ENCODE measurements at regions not wholly inside any gene's neighbourhood (a gene's known extent, or its start where the extent isn't known, plus 50 kb on each side); places are given as distances from the start of the nearest gene placed in this dataset.

GRCh38 chr7:17600340-17600752 lies 301.9 kb downstream of the AHR start:
- no peaks in the 10 kb centered on the region for H3K9me3 ChIP-seq (ENCODE audit: insufficient read depth, low read length)
- H3K4me2 ChIP-seq (ENCODE audit: low read length) = no peak overlapping the region
- TF ChIP-seq CTCF (IDR thresholded peaks at IDR 0.05; ENCODE audit: low read depth, low read length) = no peak
- no peak for TF ChIP-seq EZH2phosphoT487 (IDR thresholded peaks at IDR 0.05; ENCODE audit: low read depth)
- no peak overlapping the region for H3K9ac ChIP-seq (ENCODE audit: low read length)
- H3K27ac ChIP-seq (ENCODE audit: low read length) = no peak overlapping the region
- H3K36me3 ChIP-seq (replicated peaks; ENCODE audit: low read depth, low read length) = no peaks in the 10 kb centered on the region
- no peak overlapping the region for H3K4me3 ChIP-seq (ENCODE audit: low read length)
- H3K79me2 ChIP-seq (ENCODE audit: low read length) = no peaks in the 10 kb centered on the region
- no peaks in the 10 kb centered on the region for H3K27me3 ChIP-seq (ENCODE audit: low read depth, low read length)
- no peaks in the 10 kb centered on the region for H3K4me1 ChIP-seq (ENCODE audit: low read length)
- H4K20me1 ChIP-seq (ENCODE audit: insufficient read depth, low read length) = no peaks in the 10 kb centered on the region
- H2AFZ ChIP-seq (ENCODE audit: low read depth, low read length) = no peak overlapping the region

GRCh38 chr7:17601921-17602320 lies 303.5 kb downstream of the AHR start:
- Histone ChIP-seq H2AFZ (ENCODE audit: low read depth, low read length) (no peak overlapping the region), H3K4me2 (ENCODE audit: low read length) (no peak overlapping the region), H3K9me3 (ENCODE audit: insufficient read depth, low read length) (no peaks in the 10 kb centered on the region), H3K36me3 (replicated peaks; ENCODE audit: low read depth, low read length) (no peaks in the 10 kb centered on the region), H3K4me1 (ENCODE audit: low read length) (no peaks in the 10 kb centered on the region), H3K9ac (ENCODE audit: low read length) (no peak overlapping the region), H3K4me3 (ENCODE audit: low read length) (no peak overlapping the region), H3K79me2 (ENCODE audit: low read length) (no peaks in the 10 kb centered on the region), H4K20me1 (ENCODE audit: insufficient read depth, low read length) (no peaks in the 10 kb centered on the region), H3K27me3 (ENCODE audit: low read depth, low read length) (no peaks in the 10 kb centered on the region), H3K27ac (ENCODE audit: low read length) (no peak overlapping the region)
- TF ChIP-seq EZH2phosphoT487 (IDR thresholded peaks at IDR 0.05; ENCODE audit: low read depth) (no peak), CTCF (IDR thresholded peaks at IDR 0.05; ENCODE audit: low read depth, low read length) (no peak)

DNA sequence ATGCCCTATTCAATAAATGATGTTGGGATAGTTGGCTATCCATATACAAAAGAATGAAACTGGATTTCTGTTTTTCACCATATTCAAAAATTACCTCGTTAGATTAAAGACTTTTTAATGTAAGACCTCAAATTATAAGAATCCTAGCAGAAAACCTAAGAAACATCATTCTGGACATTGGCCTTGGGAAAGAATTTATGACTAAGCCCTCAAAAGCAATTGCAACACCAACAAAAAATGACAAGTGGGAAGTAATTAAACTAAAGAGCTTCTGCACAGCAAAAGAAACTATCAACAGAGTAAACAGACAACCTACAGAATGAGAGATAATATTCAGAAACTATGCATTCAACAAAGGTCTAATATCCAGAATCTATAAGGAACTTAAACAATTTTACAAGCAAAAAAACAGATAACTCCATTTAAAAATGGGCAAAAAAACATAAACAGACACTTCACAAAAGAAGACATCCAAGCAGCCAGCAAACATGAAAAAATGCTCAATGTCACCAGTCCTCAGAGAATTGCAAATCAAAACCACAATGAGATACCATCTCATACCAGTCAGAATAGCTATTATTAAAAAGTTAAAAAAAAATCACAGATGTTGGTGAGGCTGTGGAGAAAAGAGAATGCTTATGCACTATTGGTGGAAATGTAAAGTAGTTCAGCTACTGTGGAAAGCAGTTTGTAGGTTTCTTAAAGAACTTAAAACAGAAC lies 309.8 kb downstream of the AHR start:
- Histone ChIP-seq H3K9me3 (ENCODE audit: insufficient read depth, low read length) (no peaks in the 10 kb centered on the region), H3K4me2 (ENCODE audit: low read length) (no peak overlapping the region), H3K9ac (ENCODE audit: low read length) (no peak overlapping the region), H4K20me1 (ENCODE audit: insufficient read depth, low read length) (no peaks in the 10 kb centered on the region), H3K27ac (ENCODE audit: low read length) (no peak overlapping the region), H3K79me2 (ENCODE audit: low read length) (no peaks in the 10 kb centered on the region), H3K4me1 (ENCODE audit: low read length) (no peaks in the 10 kb centered on the region), H3K36me3 (replicated peaks; ENCODE audit: low read depth, low read length) (no peaks in the 10 kb centered on the region), H2AFZ (ENCODE audit: low read depth, low read length) (no peak overlapping the region), H3K27me3 (ENCODE audit: low read depth, low read length) (no peaks in the 10 kb centered on the region), H3K4me3 (ENCODE audit: low read length) (no peak overlapping the region)
- TF ChIP-seq EZH2phosphoT487 (IDR thresholded peaks at IDR 0.05; ENCODE audit: low read depth) (no peak), CTCF (IDR thresholded peaks at IDR 0.05; ENCODE audit: low read depth, low read length) (no peak)

DNA sequence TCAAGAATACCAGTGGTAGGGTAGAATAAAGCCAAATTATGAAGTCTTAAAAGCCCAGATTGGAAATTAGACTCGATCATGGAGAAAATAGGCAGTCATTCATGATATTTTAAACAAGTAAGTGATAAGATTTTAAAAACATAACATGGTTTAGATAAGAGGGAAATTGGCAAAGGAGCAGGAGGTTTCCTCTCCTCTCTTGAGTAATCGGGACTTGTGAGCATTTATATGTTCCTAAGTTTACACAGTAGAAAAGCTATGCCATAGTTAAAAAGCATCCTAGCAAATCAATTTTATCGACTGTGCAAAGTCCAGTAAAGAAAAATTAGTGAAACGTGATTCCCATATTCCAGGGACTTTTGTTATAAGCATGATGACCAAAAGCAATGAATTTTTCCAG lies 313.2 kb downstream of the AHR start:
- TF ChIP-seq CTCF (IDR thresholded peaks at IDR 0.05; ENCODE audit: low read depth, low read length) (no peak), EZH2phosphoT487 (IDR thresholded peaks at IDR 0.05; ENCODE audit: low read depth) (no peak)
- Histone ChIP-seq H3K27me3 (ENCODE audit: low read depth, low read length) (no peaks in the 10 kb centered on the region), H3K4me2 (ENCODE audit: low read length) (no peak overlapping the region), H3K4me1 (ENCODE audit: low read length) (no peaks in the 10 kb centered on the region), H2AFZ (ENCODE audit: low read depth, low read length) (no peak overlapping the region), H3K9me3 (ENCODE audit: insufficient read depth, low read length) (no peaks in the 10 kb centered on the region), H3K27ac (ENCODE audit: low read length) (no peak overlapping the region), H3K4me3 (ENCODE audit: low read length) (no peak overlapping the region), H4K20me1 (ENCODE audit: insufficient read depth, low read length) (no peaks in the 10 kb centered on the region), H3K79me2 (ENCODE audit: low read length) (no peaks in the 10 kb centered on the region), H3K36me3 (replicated peaks; ENCODE audit: low read depth, low read length) (no peaks in the 10 kb centered on the region), H3K9ac (ENCODE audit: low read length) (no peak overlapping the region)
